Esophagus squamous epithelium (tissue), 4 donors: ENCODE measurements at regions not wholly inside any gene's neighbourhood (a gene's known extent, or its start where the extent isn't known, plus 50 kb on each side); places are given as distances from the start of the nearest gene placed in this dataset.

Experiments used
- CTCF ChIP-seq, 6 experiments: fragments of 450-650 bp in 4 of 6; fragments of 200-600 bp in 2 of 6; sonication (generic) in 2 of 6; IDR thresholded peaks; one replicate each; pipeline ENCODE4 v1.5.1; 2016 to 2019; ENCODE audit warnings: antibody characterized with exemption in 6 of 6, mild to moderate bottlenecking in 4 of 6, moderate library complexity in 4 of 6
- POLR2A ChIP-seq, 4 donors: fragments of 450-650 bp; IDR thresholded peaks; one replicate each; pipeline ENCODE4 v1.6.1; 2017; ENCODE audit warnings: antibody characterized with exemption in 4 of 4, mild to moderate bottlenecking in 4 of 4, moderate library complexity in 3 of 4

GRCh38 chr18:49652881-49653724 is 91.2 kb downstream of the LIPG start:
- TF ChIP-seq CTCF (IDR thresholded peaks at IDR 0.05) = no peak
- no peak for TF ChIP-seq POLR2A (IDR thresholded peaks at IDR 0.05)
